ENCODE measurements at regions not wholly inside any gene's neighbourhood (a gene's known extent, or its start where the extent isn't known, plus 50 kb on each side); places are given as distances from the start of the nearest gene placed in this dataset.

DNA sequence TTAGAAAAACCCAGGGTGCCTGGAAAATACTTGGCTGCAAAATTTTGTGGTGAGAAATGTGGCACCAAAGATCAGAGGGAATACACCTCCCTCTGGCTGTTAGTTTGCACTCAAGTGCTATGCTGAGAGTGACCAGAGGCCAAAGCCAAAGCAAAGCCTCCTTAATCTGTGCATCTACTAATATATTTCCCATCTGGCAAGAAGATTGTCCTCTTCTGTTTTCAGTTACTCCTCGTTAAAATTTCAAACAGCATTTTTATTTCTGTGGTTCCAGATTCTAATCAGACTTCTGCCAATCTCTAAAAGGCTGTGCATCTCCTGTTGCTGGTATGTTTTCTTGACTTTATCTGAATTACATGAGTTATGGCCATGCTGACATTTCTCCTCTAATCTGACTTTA is 327.4 kb downstream of the TBX15 start:
- Histone ChIP-seq H3K36me3 (ENCODE audit: control insufficient read depth in 4 of 4, insufficient read depth in 4 of 4, low read length in 4 of 4) (no peaks in the 10 kb centered on the region), H3K27ac (ENCODE audit: low read depth in 1 of 2, low read length in 1 of 2) (no peak overlapping the region), H3K4me3 (no peak overlapping the region), H3K27me3 (ENCODE audit: control insufficient read depth in 3 of 3, insufficient read depth in 3 of 3, low read length in 2 of 3) (no peaks in the 10 kb centered on the region), H3K9ac (ENCODE audit: insufficient read depth in 1 of 2, low read length in 2 of 2) (no peak overlapping the region), H3K9me3 (ENCODE audit: control insufficient read depth in 4 of 4, insufficient read depth in 3 of 4, low read length in 3 of 4) (no peaks in the 10 kb centered on the region), H3K4me1 (ENCODE audit: control insufficient read depth in 5 of 5, insufficient read depth in 5 of 5, low read length in 5 of 5) (no peaks in the 10 kb centered on the region)
- TF ChIP-seq, protein P1, sequence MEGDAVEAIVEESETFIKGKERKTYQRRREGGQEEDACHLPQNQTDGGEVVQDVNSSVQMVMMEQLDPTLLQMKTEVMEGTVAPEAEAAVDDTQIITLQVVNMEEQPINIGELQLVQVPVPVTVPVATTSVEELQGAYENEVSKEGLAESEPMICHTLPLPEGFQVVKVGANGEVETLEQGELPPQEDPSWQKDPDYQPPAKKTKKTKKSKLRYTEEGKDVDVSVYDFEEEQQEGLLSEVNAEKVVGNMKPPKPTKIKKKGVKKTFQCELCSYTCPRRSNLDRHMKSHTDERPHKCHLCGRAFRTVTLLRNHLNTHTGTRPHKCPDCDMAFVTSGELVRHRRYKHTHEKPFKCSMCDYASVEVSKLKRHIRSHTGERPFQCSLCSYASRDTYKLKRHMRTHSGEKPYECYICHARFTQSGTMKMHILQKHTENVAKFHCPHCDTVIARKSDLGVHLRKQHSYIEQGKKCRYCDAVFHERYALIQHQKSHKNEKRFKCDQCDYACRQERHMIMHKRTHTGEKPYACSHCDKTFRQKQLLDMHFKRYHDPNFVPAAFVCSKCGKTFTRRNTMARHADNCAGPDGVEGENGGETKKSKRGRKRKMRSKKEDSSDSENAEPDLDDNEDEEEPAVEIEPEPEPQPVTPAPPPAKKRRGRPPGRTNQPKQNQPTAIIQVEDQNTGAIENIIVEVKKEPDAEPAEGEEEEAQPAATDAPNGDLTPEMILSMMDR (IDR thresholded peaks at IDR 0.05; ENCODE audit: control extremely low read depth, extremely low read depth) = no peak
- 26 to 27% methylated on average over 1 of the region's 1 CpG for WGBS, 2 donors
- DNase-seq = no peak
- ATAC-seq (ENCODE audit: insufficient read depth, low FRiP score) = no peak

DNA sequence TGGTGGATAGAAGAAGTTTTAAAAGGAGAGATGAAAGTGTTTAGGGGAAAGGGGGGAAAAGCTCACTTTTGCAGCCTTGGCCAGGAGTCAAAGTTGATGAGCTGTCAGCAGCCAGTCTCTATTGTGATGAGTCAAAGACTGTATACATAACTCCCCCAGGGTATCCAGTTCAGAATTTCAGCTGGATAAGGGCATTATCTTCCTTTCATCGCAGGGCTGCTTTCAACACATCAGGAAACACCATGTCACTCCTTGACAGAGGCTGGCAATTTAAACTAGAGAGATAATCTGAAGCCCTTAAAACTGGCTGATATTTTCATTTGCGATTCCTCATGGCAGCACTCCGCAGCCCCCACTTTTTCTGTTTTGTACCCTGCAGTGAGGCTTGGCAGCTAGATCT is 328.5 kb downstream of the TBX15 start:
- ATAC-seq (ENCODE audit: insufficient read depth, low FRiP score) = no peak
- DNase-seq = no peak
- H3K9ac ChIP-seq (ENCODE audit: insufficient read depth in 1 of 2, low read length in 2 of 2) = no peak overlapping the region

DNA sequence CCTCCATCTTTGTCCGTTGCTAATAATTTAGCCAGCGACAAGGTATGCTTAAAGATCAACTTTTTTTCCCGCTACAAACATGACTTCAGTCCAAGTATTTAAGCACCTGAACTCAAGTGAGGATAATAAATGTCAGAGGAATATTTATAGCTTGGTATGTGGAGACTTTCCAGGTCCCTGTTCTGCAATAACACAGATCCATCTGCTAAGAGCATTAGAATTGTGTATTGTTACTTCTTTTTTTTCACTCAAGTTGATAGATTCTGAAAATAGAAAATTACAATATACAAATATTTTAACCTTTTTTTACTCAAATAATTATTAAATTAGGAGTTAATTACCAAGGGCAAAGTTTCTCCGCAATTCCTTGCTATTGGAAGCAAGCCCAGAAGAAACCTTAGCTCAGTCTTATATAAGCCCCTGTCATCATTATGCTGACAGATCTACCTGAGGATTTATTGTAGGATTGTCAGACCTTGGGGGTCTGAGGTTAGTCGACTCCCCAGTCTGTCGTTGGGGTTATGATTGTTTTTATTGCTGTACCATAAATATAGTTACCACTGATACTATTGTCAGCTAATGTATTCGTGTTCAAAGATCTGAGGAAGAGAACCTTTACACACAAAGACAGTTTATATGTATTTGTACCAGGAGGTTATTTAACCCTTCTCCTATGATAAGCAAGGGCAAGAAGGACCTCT is 337.9 kb downstream of the TBX15 start:
- Histone ChIP-seq H3K36me3 (ENCODE audit: control insufficient read depth in 4 of 4, insufficient read depth in 4 of 4, low read length in 4 of 4) (no peaks in the 10 kb centered on the region), H3K27me3 (ENCODE audit: control insufficient read depth in 3 of 3, insufficient read depth in 3 of 3, low read length in 2 of 3) (no peaks in the 10 kb centered on the region), H3K9ac (ENCODE audit: insufficient read depth in 1 of 2, low read length in 2 of 2) (no peak overlapping the region), H3K4me3 (no peak overlapping the region), H3K27ac (ENCODE audit: low read depth in 1 of 2, low read length in 1 of 2) (no peak overlapping the region), H3K9me3 (ENCODE audit: control insufficient read depth in 4 of 4, insufficient read depth in 3 of 4, low read length in 3 of 4) (no peaks in the 10 kb centered on the region), H3K4me1 (ENCODE audit: control insufficient read depth in 5 of 5, insufficient read depth in 5 of 5, low read length in 5 of 5) (no peaks in the 10 kb centered on the region)
- DNase-seq (no peak), ATAC-seq (ENCODE audit: insufficient read depth, low FRiP score) (no peak)
- TF ChIP-seq, protein P1 (IDR thresholded peaks at IDR 0.05; ENCODE audit: control extremely low read depth, extremely low read depth) = no peak
- WGBS, 2 donors = 46 to 48% methylated on average over 7 of the region's 7 CpGs

More for the DNA sequence above, 328.5 kb downstream of the TBX15 start:
- Histone ChIP-seq H3K4me3 (no peak overlapping the region), H3K36me3 (ENCODE audit: control insufficient read depth in 4 of 4, insufficient read depth in 4 of 4, low read length in 4 of 4) (no peaks in the 10 kb centered on the region), H3K9me3 (ENCODE audit: control insufficient read depth in 4 of 4, insufficient read depth in 3 of 4, low read length in 3 of 4) (no peaks in the 10 kb centered on the region), H3K27ac (ENCODE audit: low read depth in 1 of 2, low read length in 1 of 2) (no peak overlapping the region), H3K27me3 (ENCODE audit: control insufficient read depth in 3 of 3, insufficient read depth in 3 of 3, low read length in 2 of 3) (no peaks in the 10 kb centered on the region), H3K4me1 (ENCODE audit: control insufficient read depth in 5 of 5, insufficient read depth in 5 of 5, low read length in 5 of 5) (no peaks in the 10 kb centered on the region)
- 66 to 69% methylated on average over 3 of the region's 3 CpGs for WGBS, 2 donors
- TF ChIP-seq, protein P1 (IDR thresholded peaks at IDR 0.05; ENCODE audit: control extremely low read depth, extremely low read depth) = no peak

All from lung (tissue), 11 donors.